HG02852 (cell line): ENCODE measurements at regions not wholly inside any gene's neighbourhood (a gene's known extent, or its start where the extent isn't known, plus 50 kb on each side); places are given as distances from the start of the nearest gene placed in this dataset.

ENCODE experiments used
- ATAC-seq: cut with Tn5 transposase; IDR thresholded peaks from one replicate; pipeline ENCODE4 v1.9.1; 2021; ENCODE audit warnings: mild to moderate bottlenecking, moderate library complexity; ENCODE audit not compliant: unreplicated experiment

- no peak for ATAC-seq
These were observed 509.7 kb downstream of the CCDC85A start for GRCh38 chr2:56693501-56693900.

DNA sequence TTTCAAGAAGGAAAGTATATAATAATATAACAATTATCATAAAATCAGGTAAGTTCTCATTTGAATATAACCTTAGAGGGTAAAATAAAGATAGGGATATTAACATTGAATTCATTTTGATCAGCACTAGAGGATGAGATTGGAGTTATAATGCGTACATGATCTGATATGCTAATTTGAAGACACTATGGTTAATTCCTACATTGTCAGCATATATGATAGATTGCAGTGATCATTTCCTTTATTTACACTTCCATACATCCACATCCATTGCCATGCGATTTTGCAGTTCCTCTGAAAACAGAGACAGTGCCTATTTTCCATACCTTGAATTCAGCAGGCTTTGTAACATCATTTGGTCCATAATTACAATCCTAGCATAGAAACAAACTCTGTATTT lies 519.2 kb downstream of the CCDC85A start:
- ATAC-seq = no peak

DNA sequence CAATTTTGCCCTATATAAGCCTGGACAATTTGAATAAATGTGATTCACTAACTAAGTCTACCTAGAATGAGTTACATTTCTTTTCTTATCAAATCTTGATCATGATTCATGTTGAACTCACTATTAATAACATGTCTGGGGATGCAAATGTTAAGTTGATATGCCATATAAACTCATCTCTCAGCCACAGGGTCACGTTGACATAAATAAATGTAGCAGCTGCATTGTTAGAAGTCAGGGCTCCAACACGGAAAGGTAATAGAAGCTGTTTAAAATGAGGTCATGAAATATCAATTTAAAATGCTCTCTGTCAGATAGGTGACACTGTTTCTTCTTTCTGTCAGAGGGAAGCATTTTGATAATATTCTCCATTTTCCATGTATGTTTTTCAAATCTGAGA lies 521.9 kb downstream of the CCDC85A start:
- no peak for ATAC-seq

DNA sequence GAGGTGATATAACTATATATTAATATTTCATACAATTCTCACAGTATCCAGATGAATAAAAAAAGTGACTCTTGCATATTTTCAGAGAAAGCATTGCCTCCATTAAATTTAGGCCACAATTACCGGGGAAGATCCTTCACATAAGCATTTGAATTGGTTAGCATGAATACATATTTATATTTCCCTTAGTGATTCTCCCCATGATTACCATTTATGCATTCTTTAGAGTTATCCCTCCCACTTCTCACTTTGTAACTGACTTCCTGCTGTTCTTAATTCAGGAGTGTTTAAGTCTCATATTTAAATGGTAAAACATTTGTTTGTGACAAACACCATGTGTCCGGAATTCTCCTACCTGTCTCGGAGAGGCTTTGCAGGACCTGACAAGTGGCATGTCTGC lies 523.4 kb downstream of the CCDC85A start:
- ATAC-seq = no peak

- no peak for ATAC-seq
These were observed 523.9 kb downstream of the CCDC85A start for GRCh38 chr2:56707650-56708049.

DNA sequence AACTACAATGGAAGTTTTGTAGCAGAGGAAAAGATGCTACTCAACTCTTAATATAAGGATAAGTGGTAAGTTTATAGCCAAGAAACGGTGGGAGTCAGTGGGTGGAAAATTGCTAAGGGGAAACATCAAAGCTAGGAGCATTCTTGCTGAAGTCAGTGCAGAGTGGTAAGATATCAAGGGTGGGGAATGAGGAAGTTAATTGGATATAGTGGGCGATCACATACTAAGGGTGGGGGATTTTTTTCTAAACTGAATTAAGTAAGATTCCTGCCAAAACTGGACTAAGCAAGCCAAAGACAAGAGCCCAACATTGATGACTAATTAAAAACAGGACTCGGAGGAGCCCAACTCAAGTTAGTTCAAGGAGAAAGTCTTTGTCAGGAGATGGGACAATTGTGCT lies 525.4 kb downstream of the CCDC85A start:
- ATAC-seq = no peak

DNA sequence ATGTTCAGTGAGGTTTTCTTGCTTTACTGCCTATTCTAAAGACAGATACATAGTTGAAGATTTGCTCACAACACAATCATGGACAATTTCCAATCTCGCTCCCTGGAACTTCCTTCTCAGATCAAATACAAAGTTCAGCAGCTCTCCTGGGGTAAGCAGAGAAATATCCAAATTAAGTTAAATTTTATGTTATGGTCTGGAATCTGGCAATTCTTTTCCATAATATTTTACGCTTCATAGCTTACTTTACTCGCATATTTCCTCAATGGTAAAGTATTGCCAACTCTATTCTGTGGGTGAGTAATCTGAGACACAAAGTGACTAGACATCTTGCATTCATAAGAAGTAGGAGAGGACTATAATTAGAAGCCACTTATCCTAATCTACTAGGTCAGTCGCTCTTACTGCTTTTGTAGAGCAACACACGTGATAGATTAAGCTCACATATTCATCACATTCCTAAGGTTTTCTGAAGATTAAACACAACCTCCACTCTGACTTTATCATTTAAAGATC lies 529.4 kb downstream of the CCDC85A start:
- no peak for ATAC-seq

DNA sequence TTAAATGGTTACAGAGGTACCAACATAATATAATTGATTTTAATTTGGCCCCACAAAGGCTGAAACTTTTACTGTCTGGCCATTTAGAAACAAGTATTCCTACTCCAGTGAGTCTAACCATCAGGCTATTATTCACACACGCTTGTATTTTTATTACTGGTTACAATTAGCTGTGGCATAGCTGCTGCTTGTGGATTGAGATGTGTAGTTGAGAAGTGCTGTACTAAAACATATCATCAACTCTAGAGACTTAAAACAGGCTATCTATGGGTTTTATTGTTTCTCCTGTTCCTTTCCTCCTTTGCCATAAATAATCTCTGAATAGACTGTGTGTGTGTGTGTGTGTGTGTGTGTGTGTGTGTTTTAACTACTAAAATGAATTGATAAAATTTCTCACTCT lies 530.2 kb downstream of the CCDC85A start:
- ATAC-seq = no peak

DNA sequence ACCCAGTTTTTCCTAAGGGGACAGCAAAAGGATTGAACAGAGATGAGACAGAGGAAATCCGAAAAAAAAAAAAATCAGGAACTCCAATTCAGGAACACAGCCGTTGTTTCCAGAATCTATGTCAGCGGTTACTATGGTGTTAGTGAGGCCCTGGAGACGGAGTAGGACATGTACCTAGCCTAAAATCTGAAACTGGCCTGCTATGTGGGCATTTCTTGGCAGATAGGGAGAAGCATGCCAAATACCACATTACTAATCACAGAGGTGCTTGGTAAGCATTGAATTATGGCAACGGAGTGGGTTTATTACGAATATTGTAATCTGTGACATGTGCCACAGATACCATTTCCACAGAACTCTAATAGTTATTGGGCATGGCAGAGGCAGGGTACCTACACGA lies 530.6 kb downstream of the CCDC85A start:
- ATAC-seq = no peak

DNA sequence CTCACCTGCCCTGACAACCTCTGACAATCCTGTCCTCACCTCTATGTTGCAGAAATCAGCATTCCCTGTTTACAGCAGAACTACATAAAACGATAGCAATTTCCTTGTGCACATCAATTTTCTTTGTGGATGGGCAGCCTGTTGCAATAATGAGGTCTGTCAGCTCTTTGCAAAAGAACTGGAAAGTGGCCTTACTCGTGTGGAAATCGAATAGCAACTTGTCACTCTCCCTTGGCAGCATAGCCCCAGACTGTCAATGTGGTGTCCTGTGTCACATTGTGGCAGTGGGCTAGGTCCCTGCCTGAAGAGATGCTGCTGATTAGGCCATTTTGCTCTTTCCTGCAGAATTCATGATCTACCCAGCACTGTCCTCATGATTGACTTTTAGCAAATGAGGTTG lies 531.9 kb downstream of the CCDC85A start:
- ATAC-seq = no peak

GRCh38 chr2:56718413-56718812 lies 534.6 kb downstream of the CCDC85A start:
- ATAC-seq = no peak

DNA sequence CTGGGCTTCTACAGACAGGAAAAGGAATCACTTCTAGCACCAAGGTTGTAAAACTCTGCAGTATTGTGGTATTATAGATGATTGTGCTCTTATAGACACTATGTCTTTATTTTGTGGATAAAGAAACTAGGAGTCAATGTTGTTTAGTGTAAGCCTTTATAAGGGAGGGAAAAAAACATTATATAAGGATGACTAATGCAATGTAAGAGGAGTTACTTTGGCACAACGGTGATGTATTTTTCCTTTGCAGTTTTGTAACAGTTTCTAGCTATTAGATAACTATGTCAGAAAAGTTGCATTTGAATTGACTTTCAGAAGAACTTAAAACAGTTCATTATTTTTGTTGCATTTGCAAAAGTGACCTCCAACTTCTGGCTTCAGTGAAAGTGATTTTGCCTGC lies 545.4 kb downstream of the CCDC85A start:
- no peak for ATAC-seq

GRCh38 chr2:56732946-56733345 lies 549.2 kb downstream of the CCDC85A start:
- no peak for ATAC-seq

GRCh38 chr2:56739413-56739812 lies 555.6 kb downstream of the CCDC85A start:
- no peak for ATAC-seq

- ATAC-seq = no peak
These were observed 557.9 kb downstream of the CCDC85A start for GRCh38 chr2:56741601-56742102.

GRCh38 chr2:56743807-56744206 lies 560.0 kb downstream of the CCDC85A start:
- ATAC-seq = no peak

DNA sequence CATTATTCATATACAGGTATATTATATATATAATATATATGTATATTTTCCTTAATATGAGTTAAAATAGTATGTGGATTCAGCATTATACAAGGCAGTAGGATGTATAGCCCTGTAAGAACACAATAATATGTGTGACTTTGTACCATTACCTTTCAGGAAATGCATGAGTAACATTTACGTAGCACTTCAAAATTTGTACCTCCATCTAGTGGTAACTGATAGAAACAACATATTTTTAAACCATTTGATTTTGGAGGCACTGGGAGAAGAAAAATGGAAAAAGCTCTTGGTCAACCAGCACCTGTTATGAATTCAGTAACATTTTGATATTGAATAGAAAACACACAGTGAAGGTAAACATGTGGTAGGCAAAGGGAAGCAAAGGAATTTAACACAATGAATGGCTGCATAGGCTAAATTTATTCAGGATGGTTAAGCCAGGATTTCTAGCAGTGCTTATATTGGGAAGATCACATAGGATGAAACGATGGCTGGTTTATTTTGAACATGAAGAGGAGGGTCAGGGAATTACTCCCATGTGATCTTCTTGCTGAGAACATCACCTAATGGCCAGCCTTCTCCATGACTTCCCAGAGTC lies 565.5 kb downstream of the CCDC85A start:
- peak; percentile 54 for ATAC-seq

GRCh38 chr2:56753182-56753581 lies 569.4 kb downstream of the CCDC85A start:
- ATAC-seq = no peak

DNA sequence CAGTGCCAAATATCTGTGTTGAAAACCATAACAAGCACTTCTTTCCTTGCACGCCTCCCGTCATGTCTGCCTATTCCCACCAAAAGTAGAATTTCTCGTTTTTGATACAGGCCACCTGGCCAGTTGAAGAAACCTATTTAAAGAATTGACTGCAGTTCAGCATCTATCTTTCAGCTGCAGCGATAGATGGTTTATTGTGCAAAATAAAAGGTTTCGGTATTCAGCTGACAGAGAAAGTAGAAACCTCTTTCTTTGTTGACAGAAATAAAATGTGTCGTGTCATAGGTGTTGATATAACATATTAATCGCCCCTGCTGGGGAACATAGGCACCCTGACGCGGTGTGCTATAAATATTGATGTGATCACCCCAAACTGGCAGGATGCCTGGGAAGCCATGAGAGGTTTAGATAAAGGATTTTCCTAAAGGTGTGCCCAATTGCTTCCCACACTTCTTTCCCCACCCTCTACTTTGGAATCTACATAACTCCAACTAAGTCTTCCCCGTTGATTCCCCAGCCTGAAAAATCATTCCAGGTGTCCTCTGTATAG lies 570.4 kb downstream of the CCDC85A start:
- no peak for ATAC-seq

GRCh38 chr2:56754627-56755026 lies 570.8 kb downstream of the CCDC85A start:
- no peak for ATAC-seq

- ATAC-seq = no peak
These were observed 574.2 kb downstream of the CCDC85A start for GRCh38 chr2:56757884-56758545.

- no peak for ATAC-seq
These were observed 579.9 kb downstream of the CCDC85A start for GRCh38 chr2:56763683-56764082.
